Pancreas (tissue), 10 donors: ENCODE measurements at regions not wholly inside any gene's neighbourhood (a gene's known extent, or its start where the extent isn't known, plus 50 kb on each side); places are given as distances from the start of the nearest gene placed in this dataset.
A peak's percentile ranks its signal among the peaks of the same experiment; 100 is the strongest.

Experiments
- ATAC-seq, 4 donors: fragments of 200-7000 bp; cut with Tn5 transposase; one replicate each; pipeline versions ENCODE4 v1.8.0 to v1.9.1; 2020; ENCODE audit warnings: mild to moderate bottlenecking in 4 of 4, moderate library complexity in 4 of 4
- DNase-seq, 6 donors: peaks; one replicate each; pipeline ENCODE4 v3.0.0-alpha.2; 2020
- FAIRE-seq: peaks from 2 replicates; lab custom pipeline; 2012; peaks lifted over from hg19 to GRCh38; lab: Jason Lieb, UNC
- H3K27ac ChIP-seq, 4 donors: fragments of 200-600 bp; sonication (generic); 1 replicate in 3 of 4; 2 replicates in 1 of 4; pipeline versions ENCODE4 v1.5.0 to v1.8.0; 2020
- H3K27me3 ChIP-seq, 4 donors: fragments of 200-600 bp; one replicate each; pipeline ENCODE4 v1.8.0; 2021
- H3K36me3 ChIP-seq, 3 donors: fragments of 200-600 bp; sonication (generic) in 1 of 3; one replicate each; pipeline versions ENCODE4 v1.5.0 to v1.8.0; 2020 to 2021
- H3K4me1 ChIP-seq, 3 donors: fragments of 200-600 bp; one replicate each; pipeline ENCODE4 v1.8.0; 2021
- H3K4me3 ChIP-seq, 4 donors: fragments of 200-600 bp; sonication (generic) in 2 of 4; one replicate each; pipeline versions ENCODE4 v1.5.0 to v1.8.0; 2020 to 2021
- H3K9me3 ChIP-seq, 4 donors: fragments of 200-600 bp; one replicate each; pipeline ENCODE4 v1.8.0; 2021
- CTCF ChIP-seq, 4 donors: fragments of 200-600 bp; sonication (generic) in 3 of 4; IDR thresholded peaks; one replicate each; pipeline versions ENCODE4 v1.5.0 to v1.8.0; 2021; ENCODE audit warnings: antibody characterized with exemption in 4 of 4
- WGBS, 2 donors: extraction: QIAGEN DNeasy Blood & Tissue Kit; methylation state at CpG; one replicate each; pipeline ENCODE4 v1.1.7; 2013; 5-methylcytosine and 5-hydroxymethylcytosine counted together
- intact Hi-C, 3 donors: fragments of 100-400 bp; cut with DNase I; formaldehyde crosslinking; loops; one replicate each; pipeline versions ENCODE4 v1.11.1 to v1.14.2; 2022
- donor health status: healthy with polysubstance abuse.
- donor health status: DM: no; HTN: no; CAD: no; lungs with moderate emphysema.
- donor health status: DM: no; HTN: no; CAD: no.
- donor health status: control.
- donor health status: control.
- donor health status: Bipolar disorder and iron deficiency.
- donor health status: DM: yes; HTN: yes; CAD: no.
- donor health status: DM: no; HTN: no; CAD: no.
- donor health status: DM: no; HTN: no; CAD: no.
- donor health status: DM: yes; HTN: yes; CAD: no.

GRCh38 chr3:182626484-182627467 lies 166.5 kb upstream of the ATP11B start:
- 23 to 30% methylated on average over 4 of the region's 4 CpGs for WGBS, 2 donors
- peak; percentile 26 for FAIRE-seq
- intact Hi-C loops, result no loop called here
- no peak for TF ChIP-seq CTCF (IDR thresholded peaks at IDR 0.05)
- Histone ChIP-seq H3K36me3 (no peaks in the 10 kb centered on the region), H3K4me3 (no peak overlapping the region), H3K27me3 (no peaks in the 10 kb centered on the region), H3K4me1 (peaks cover 0 to 10% (median 10%) of the 10 kb centered on the region in 3 donors), H3K9me3 (no peaks in the 10 kb centered on the region), H3K27ac (no peak overlapping the region)
- peak; percentile 77 to 96 (median 91) for ATAC-seq
- DNase-seq, result peak in 2 of 6 donors; percentile 7 to 23

GRCh38 chr3:182628531-182628930 lies 164.8 kb upstream of the ATP11B start:
- H3K9me3 ChIP-seq, result no peaks in the 10 kb centered on the region
- no peak overlapping the region for H3K4me3 ChIP-seq
- intact Hi-C loops, result no loop called here
- no peak for ATAC-seq
- peaks cover 0 to 10% (median 10%) of the 10 kb centered on the region in 3 donors for H3K4me1 ChIP-seq
- DNase-seq, result no peak
- no peak for FAIRE-seq
- no peak overlapping the region for H3K27ac ChIP-seq
- WGBS, 2 donors, result 93 to 96% methylated on average over 2 of the region's 2 CpGs
- H3K27me3 ChIP-seq, result no peaks in the 10 kb centered on the region
- no peak for TF ChIP-seq CTCF (IDR thresholded peaks at IDR 0.05)
- no peaks in the 10 kb centered on the region for H3K36me3 ChIP-seq

- intact Hi-C loops, result no loop called here
- DNase-seq (no peak), ATAC-seq (no peak), FAIRE-seq (no peak)
- H3K27ac ChIP-seq, result no peak overlapping the region
- no peaks in the 10 kb centered on the region for H3K36me3 ChIP-seq
- peaks cover 0 to 10% (median 10%) of the 10 kb centered on the region in 3 donors for H3K4me1 ChIP-seq
- WGBS, 2 donors, result 92 to 95% methylated on average over 1 of the region's 1 CpG
- no peak overlapping the region for H3K4me3 ChIP-seq
- no peak for TF ChIP-seq CTCF (IDR thresholded peaks at IDR 0.05)
- H3K9me3 ChIP-seq, result no peaks in the 10 kb centered on the region
- no peaks in the 10 kb centered on the region for H3K27me3 ChIP-seq
Measured at GRCh38 chr3:182629521-182629920, 163.8 kb upstream of the ATP11B start.

- H3K27ac ChIP-seq, result no peak overlapping the region
- no peak overlapping the region for H3K4me3 ChIP-seq
- no peaks in the 10 kb centered on the region for H3K9me3 ChIP-seq
- FAIRE-seq (no peak), DNase-seq (no peak), ATAC-seq (no peak)
- WGBS, 2 donors, result 83 to 85% methylated on average over 6 of the region's 6 CpGs
- intact Hi-C loops, result no loop called here
- no peaks in the 10 kb centered on the region for H3K27me3 ChIP-seq
- peaks cover 0 to 8% (median 7%) of the 10 kb centered on the region in 3 donors for H3K4me1 ChIP-seq
- H3K36me3 ChIP-seq, result no peaks in the 10 kb centered on the region
- no peak for TF ChIP-seq CTCF (IDR thresholded peaks at IDR 0.05)
Measured at GRCh38 chr3:182631183-182632076, 161.9 kb upstream of the ATP11B start.
